Activated effector memory CD4-positive, alpha-beta T cell treated with Interleukin-2 at 50 U/mL for 16 hours (primary cell): ENCODE measurements at regions not wholly inside any gene's neighbourhood (a gene's known extent, or its start where the extent isn't known, plus 50 kb on each side); places are given as distances from the start of the nearest gene placed in this dataset.
"Not testable (repeated sequence)": the region's sequence is repeated elsewhere in the genome, so short reads cannot be mapped to it uniquely, and the experiment has no call there.

ENCODE experiments used
- DNase-seq: peaks from one replicate; pipeline ENCODE4 v3.0.0-alpha.2; 2020

DNA sequence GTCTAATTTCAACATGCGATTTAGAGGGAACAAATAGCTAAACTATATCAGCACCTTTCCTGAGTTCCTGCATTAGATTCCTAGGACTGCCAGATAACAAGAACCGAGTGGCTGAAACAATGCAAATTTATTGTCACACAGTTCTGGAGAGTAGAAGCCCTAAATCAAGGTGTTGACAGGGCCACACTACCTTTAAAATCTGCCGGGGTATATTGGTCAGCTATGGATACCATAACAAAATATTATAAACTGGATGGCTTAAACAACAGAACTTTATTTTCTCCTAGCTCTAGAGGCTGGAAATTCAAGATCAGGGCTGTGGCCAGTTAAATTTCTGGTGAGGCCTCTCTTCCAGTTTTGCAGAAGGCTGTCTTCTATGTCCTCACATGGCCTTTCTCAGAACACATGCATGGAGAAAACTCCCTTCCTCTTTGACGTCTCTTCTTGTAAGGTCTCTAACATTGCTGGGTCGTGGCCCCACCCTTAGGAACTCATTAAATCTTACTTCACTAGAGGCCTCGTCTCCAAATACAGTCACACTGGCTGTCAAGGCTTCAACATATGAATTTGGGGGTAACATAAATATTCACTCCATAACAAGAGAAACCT, 144.3 kb downstream of the FCRL5 start:
- no peak for DNase-seq

GRCh38 chr1:157407367-157407766, 144.9 kb downstream of the FCRL5 start:
- no peak for DNase-seq

DNA sequence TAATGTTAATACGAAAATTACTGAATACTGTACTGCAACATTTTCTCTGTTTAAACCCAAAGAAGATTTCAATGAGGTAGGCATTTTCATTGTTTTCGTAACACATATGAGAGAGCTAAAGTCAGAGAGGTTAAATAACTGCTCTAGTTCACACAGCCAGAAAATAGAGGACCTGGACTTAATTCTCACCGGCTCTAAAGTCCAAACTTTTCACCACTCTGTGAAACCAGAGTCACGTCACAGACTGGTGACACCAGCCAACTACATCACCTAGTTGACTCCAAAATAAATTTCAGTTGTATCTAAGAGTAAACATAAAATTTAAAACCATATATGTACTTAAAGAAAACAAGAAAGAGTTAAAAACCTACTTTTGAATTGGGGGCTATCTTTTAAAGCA, 146.7 kb downstream of the FCRL5 start:
- no peak for DNase-seq

GRCh38 chr1:157404614-157405013, 147.7 kb downstream of the FCRL5 start:
- no peak for DNase-seq

- no peak for DNase-seq
Measured at GRCh38 chr1:157404063-157404501, 148.2 kb downstream of the FCRL5 start.

GRCh38 chr1:157403608-157404007, 148.7 kb downstream of the FCRL5 start:
- no peak for DNase-seq

GRCh38 chr1:157403203-157403602, 149.1 kb downstream of the FCRL5 start:
- DNase-seq, result no peak

DNA sequence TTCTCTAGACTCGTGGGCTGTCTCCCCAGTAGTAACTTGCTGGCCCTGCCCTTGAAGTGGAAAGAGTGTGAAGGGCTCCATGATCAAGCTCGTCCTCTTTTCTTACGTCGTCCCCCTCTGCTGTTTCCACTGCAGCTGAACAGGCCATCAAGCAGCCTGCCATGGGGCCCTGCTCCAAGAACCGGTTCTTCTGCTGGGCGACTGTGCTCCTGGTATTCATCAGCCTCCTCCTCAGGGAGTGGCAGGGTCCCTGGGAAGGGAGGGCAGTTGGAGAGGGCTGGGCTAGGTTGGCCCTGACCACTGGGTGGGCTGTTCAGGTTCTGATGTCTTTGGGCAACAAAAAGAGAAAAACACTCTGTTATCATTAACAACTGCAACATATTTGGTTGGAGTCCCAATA, 151.5 kb downstream of the FCRL5 start:
- no peak for DNase-seq

GRCh38 chr1:157399984-157400382, 152.3 kb downstream of the FCRL5 start:
- no peak for DNase-seq

DNA sequence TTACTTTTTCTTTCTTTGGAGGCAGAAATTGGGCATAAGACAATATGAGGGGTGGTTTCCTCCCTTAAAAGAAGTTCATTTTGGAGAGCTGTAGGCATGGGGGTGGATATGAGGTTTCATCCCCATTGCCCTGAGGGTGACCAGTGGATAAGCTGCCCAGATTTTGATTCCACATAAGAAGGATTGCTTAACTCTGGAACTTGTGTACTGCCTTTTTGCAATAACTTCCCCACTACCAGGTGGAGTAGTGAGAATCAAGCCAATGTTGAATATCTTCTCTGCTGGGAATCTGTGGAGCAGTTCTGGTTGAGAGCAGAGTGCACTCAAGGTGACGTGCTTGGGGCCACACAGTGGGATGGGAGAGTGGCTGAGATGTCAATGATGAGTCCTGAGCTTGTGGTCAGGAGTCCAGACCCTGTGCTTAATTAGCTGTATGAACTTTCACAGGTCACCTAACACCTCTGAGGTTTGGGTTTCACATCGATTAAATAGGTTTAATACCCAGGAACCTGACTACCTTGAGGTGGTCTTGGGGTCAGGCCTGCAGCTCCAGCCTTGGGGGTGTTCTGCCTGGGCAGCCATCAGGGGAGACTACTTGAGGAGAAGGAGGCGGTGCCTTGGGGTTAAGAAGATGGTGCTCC, 152.9 kb downstream of the FCRL5 start:
- no peak for DNase-seq

GRCh38 chr1:157390651-157391050, 161.7 kb downstream of the FCRL5 start:
- DNase-seq, result no peak

DNA sequence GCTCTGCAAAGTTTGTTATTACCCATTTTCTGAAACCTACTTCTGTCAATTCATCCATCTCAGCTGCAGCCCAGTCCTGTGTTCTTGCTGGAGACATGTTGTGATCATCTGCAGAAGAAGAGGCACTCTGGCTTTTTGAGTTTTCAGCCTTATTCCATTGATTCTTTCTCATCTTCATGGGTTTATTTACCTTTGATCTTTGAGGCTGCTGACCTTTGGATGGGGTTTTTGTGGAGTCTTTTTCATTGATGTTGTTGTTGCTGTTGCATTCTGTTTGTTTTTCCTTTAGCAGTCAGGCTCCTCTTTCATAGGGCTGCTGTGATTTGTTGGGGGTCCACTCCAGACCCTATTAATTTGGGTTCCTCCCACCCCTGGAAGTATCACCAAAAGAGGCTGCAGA, 164.3 kb downstream of the FCRL5 start:
- DNase-seq, result no peak

- no peak for DNase-seq
Measured at GRCh38 chr1:157384258-157384657, 168.1 kb downstream of the FCRL5 start.

- no peak for DNase-seq
Measured at GRCh38 chr1:157382351-157382750, 170.0 kb downstream of the FCRL5 start.

GRCh38 chr1:157380523-157380922, 171.8 kb downstream of the FCRL5 start:
- no peak for DNase-seq

DNA sequence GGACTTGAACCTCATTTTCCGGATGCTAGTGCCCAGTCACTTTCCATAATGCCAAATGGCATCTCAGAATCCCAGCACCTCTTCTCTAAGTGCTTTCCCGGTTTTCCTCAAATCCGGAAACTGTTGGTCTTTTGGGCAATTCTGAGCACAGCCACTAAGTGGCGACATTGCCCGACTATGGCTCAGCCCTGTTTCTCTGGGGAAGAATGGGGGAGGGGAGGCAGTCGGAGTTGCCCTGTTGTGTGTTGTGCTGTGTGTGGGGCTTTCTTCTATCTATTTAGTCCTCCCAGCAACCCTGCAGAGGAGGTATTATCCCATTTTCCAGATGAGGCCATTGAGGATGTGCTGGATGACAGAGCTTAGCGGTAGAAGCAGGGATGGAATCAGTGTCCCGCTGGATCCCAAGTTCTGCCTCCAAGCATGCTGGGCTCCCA, 175.0 kb downstream of the FCRL5 start:
- not testable (repeated sequence) for DNase-seq

DNA sequence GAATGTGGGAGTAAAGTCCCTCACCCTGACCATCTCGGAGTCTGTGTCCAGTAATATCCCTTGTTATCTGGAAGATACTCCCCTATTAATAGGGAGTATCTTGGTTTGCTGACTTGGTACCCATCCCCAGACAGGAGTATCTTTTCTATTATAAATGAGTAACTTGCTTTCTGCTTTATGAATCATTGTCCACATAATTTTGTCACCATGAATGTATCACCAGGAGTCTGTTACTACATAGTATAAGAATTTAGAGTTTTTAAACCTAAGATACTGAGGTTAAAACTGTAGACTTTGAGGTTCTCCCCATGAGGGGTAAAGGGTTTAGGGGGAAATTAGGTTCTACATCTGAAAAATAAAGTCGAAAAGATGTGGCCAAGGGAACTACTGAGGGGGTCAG, 175.6 kb downstream of the FCRL5 start:
- DNase-seq, result no peak

GRCh38 chr1:157372311-157372710, 180.0 kb downstream of the FCRL5 start:
- not testable (repeated sequence) for DNase-seq

- no peak for DNase-seq
Measured at GRCh38 chr1:157371826-157372225, 180.5 kb downstream of the FCRL5 start.

- DNase-seq, result no peak
Measured at GRCh38 chr1:157371221-157371620, 181.1 kb downstream of the FCRL5 start.

DNA sequence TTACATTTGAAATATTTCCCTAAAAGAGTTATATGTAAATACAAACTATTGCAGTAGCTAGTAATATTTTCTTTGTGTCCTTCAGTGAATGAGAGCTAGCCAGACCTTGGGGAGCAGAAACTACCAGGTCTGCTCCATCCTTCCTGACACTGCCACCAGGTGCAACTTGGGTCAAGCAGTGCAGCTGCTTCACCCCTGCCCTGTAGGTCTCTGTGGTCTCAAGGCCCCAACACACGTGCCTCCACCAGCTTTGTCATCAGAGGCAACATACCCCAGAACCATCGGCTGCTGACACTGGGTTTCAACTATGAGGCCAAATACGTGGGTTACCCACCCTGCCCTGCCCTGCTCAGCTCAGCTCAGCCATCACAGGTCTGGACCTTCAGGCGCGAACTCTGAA, 181.6 kb downstream of the FCRL5 start:
- DNase-seq, result no peak

DNA sequence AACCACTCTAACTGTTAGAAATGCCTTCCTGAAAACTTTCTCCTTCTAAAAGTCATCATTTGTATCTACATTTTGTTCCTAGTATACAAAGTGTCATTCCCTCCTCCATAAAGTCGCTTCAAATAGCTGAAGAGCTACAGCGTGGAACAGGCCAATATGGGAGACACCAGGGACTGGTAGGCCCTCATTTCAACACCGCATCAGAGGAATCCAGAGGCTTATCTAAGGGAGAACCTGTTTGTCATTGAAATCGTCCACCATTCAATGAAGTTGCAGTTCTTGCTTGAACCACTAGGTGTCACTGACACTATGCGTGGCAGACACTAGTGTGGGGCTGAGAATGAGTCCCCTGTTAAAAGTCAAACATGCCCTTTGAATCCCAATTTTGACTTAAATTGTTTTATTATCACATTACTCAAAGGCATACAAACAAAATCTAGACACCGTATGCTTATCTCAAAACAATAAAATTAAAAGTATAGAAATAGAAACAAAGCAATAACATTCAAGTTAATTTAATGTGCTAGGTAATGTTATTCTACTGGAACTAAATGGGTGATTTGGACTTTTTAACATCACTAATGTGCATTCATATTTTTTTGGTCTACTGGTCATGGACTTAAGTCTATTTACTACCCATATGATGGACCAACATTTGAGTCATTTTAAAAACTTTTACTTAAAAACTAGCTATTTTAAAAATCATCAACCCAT, 182.3 kb downstream of the FCRL5 start:
- DNase-seq, result no peak

DNA sequence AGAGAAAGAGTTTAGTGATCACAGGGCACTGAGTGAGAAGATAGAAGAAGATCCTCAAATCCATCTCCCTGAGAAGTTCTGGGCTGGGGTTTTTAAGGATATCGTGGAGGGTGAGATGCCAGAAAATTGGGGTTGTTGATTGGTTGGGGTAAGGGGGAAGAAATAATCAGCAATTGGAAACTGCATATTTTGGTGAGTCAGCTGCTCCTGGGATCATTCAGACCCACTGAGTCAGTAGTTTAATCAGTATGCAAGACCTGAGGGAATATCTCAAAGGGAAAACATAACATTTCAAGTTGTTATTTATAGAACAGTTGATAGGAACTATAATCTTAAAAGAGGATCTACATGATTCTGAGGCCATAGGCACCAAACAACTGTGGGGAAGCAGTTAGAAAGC, 183.4 kb downstream of the FCRL5 start:
- DNase-seq, result not testable (repeated sequence)

DNA sequence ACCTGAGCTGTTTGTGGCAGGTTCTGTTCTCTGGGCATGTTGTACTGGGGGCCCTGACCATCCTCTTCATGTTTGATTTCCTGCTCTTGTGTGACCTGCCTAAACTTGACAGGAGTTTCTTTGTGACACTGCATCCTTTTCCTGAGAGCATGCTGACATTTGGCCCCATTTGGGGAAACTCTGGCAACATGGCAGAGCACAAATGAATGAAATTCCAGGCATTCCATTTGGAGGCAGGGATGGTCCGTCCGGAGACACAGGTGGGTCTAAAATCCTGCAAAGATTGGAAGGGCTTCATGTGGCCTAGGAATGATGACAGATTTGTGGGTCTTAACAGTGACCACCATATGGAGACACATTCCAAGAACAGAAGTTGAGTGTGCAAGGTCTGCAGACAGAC, 184.0 kb downstream of the FCRL5 start:
- DNase-seq, result no peak
